GM21526 (cell line): ENCODE measurements at regions not wholly inside any gene's neighbourhood (a gene's known extent, or its start where the extent isn't known, plus 50 kb on each side); places are given as distances from the start of the nearest gene placed in this dataset.

ENCODE experiments used
- ATAC-seq: cut with Tn5 transposase; IDR thresholded peaks from one replicate; pipeline ENCODE4 v1.9.1; 2021; ENCODE audit warnings: moderate library complexity; ENCODE audit not compliant: unreplicated experiment, low FRiP score

DNA sequence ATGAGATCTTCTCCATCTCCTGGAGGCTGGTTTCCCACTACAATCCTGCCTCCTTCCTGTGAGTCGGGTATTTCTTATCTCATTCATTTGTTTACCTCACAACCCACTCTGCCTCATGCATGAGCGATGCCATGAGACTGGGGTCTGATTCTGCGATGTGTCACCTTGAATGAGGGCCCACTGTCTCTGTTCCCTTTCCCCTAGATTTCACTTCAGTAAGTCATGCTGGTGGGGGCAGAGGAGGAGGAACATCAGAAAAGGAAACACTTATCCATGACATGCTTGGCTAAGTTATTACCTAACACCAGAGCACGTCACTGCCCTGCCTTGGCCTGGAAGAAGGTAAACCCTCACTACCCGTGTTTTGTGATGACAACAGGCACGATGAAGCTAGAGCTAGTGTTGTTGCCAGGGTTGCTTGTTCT lies 337.4 kb upstream of the PRDM1 start:
- ATAC-seq = no peak

DNA sequence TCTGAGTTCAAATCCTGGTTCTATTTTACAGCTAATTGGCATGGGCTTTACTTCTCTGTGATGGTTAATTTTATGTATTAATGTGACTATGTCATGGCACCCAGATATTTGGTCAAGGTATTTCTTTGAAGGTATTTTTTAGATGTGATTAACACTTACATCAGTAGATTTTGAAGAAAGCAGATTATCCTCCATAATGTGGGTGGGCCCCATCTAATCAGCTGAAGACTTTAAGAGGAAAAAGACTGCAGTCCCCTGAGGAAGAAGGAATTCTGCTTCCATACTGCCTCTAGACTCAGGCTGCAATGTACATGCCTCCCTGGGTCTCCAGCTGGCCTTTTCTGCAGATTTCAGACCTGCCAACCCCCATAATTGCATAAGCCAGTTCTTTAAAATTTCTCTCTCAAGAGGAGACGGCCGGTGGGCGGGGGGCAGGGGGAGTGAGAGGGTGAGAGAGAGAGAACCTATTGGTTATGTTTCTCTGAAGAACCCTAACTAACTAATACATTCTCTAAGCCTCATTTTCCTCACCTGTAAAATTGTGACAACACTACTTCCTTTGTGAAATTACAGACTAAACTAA lies 338.2 kb upstream of the PRDM1 start:
- ATAC-seq = no peak

DNA sequence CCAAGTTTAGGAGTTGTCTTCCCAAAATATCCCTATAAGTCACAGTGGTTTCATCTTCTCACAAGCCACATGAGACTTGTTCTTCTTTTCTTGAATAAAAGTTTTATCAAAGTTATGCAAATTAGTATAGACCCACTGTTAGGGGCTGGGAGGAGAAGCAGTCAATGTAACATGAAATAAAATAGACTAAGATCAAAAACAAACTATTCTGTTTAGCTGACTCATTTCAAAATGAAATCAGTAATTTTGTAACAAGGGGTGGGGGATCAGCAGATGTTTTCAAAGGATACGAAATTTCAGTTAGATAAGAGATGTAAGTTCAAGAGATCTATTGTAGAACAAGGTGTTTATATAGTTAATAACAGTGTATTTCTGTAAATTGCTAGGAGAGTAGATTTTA lies 339.6 kb upstream of the PRDM1 start:
- ATAC-seq = no peak

DNA sequence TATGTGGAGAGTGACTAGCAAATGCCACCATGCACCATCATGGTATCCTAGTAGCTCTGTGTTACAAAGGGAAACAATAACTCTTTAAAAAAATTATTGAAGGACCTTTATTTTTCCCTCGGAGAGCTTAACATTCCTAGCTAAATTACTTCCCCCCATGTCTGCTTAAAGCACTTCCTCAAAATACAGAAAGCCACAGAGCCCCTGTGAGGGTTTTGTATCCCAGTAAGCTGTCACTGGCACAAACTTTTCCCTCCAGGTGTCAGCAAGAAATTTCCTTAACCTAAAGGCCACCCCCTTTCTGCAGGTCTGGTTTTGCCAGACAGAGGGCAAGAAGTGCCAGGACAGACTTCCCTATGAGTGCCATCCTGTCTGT lies 340.0 kb upstream of the PRDM1 start:
- no peak for ATAC-seq

DNA sequence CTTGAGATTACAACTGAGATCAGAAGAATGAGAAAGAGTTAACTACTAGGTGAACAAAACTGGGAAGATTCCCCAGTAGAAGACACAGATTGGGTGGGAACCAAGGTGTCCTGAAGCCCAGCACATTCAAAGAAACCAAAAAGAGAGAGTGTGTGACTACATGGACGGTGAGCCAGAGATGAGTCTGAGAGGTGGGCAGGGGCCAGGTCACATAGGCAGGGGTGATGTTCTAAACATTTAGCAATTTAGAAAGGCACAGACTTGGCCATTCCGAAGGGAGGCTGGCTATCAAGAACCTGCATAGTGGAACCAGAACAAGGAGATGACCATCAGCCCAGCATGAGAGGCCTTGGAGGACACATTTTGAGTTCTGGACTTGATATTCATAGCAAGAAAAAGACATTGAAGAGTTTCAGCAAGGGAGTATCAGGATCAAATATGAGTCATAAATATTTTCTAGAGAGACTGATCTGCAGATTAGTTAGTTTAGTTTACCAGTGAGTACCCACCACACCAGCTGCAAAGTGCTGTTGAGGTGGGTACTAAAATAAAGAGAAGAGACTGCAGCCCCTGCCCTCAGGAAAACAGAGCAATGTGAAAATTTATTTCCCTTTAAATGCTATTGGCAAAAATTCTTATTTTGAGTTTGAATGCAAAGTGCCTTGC lies 340.5 kb upstream of the PRDM1 start:
- ATAC-seq = no peak

DNA sequence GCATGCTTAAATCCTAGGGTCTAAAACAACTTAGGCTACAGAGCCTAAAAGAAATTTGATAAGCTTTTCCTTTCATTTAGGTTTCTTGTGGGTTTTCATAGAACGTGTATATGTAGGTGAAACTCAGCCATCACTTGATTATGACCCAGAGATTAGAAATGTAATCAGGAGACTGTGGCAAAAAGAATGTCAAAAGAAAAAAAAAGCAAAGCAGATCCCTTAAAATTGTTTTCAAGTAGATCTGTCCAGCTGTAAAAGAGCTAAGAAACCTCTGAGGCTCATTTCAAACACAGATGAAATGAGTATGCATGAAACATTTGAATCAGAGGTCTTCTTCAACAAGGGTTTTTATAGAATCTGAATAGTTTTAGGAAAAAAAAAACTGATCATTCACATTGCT lies 341.3 kb upstream of the PRDM1 start:
- no peak for ATAC-seq

DNA sequence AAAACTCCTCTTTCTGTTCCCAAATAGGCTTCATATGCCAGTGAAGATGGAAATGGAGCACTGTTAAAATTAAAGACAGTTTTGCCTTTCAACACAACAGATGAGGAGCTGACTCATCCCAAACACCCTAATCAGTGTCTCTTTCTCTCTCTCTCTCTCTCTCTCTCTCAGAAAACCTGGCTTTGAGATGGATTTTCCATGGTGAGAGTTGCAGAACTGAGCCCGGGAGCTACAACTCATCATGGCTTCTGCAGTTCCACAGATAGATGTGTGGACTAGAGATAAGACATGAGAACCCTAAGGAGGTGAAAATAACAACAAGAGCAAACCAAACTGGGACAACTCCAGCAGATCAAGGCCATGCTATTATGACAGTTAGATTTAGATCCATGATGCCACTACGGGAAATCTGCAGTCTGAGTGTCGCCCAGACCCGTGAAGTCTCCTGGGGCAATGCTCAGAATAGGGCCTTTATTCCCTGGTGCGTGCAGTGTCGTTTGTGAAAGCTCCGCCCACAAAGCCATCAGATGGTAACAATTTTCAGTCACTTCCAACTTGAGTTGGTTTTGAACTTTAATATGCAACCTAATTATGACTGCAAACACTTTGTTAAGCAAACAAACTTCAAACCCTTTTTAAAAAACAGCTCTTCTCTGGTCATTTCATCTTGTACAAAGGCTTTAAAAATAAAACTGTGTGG lies 338.2 kb upstream of the PREP start:
- ATAC-seq = no peak

DNA sequence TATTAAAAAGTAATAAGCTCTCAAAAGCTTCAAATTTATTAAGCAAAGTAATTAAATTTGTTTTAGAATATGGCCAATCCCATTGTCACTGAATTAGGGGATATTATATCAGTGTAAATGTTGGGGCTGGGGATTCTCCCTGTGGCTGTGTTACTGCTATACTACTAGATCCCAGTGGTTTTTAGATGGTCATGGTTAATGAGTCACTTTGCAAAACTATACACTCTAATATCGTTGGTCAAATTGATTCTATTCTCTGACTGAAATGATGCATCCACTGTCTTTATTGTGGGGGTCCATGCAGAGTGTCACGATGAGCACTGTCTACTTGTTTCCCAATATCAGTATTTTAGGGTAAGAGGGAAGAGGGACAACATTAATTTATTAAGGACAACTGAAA lies 336.9 kb upstream of the PREP start:
- ATAC-seq = no peak

DNA sequence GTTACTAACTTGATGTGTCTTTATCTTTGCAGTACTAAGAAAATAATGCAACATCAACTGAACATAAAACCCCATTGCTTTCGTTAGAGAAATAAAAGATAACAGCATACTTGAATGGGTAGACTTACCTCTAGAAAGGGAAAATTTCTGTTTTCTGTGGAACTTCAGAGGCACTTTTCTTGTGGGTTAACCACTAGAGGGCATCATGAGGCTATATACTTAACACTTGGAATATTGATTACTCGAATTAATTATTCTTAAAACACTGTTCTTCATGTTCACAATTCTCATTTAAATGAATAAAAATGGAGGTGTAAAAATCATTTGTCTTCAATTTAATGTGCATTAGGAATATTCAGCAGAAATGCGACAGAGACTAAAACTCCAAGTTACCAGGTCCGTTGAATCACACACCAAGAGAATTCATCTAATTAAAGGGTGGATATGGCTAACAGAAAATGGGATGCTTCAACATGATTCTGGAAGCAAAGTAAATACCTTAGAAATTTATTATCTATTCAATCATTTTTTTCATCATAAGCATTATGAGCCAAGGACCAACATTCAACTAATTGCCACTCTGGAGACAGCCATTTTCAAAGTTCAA lies 330.8 kb upstream of the PREP start:
- no peak for ATAC-seq

DNA sequence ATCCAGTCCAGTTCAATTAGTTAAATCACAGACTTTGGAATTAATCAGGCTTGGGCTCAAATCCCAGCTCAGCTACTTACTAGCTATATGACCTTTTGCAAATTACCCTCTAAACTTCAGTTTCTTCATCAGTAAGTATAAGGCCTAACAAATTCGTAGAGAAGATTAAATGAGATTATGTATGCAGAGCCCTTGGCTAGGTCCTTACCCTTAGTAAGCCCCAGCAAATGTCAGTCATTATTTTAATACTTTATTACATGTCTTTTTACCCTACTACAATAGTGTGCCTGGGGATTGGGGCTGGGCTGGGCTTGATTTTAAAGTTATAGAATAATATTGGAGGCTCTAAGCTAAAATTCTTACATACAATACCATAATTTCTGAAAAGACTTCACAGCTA lies 326.1 kb upstream of the PREP start:
- ATAC-seq = no peak

DNA sequence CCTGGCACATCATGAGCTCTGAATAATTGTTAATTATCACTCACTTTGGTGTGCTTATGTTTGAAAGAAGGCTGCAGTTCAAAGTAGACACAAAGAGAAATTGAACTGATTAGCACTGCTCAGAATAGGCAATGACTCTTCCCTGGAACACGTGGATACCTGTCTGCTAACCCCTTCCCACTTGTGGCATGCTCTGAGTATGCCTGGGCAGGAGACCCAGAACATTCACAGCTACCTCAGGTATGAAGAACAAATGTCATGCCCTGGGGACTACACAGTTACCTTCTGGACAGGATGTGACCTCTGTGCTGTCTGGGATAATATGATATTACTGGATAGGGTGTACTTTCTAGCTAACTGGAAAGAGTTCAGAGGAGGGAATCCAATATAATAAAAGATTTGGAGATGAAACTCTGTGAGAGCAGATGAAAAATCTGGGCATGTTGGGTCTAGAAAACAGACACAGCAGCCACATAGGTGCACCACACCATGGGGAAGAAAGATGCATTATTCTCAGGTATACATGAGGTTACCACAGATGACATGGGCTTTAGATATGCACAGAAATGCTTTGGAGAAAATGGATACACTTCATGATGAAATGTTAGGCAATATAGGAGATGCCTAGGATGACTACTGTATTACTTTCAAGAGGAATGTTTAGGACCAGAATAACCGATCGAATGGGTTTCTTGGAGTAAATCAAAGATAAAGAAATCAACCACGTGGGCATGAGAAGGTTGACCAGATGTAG lies 324.2 kb upstream of the PREP start:
- no peak for ATAC-seq

DNA sequence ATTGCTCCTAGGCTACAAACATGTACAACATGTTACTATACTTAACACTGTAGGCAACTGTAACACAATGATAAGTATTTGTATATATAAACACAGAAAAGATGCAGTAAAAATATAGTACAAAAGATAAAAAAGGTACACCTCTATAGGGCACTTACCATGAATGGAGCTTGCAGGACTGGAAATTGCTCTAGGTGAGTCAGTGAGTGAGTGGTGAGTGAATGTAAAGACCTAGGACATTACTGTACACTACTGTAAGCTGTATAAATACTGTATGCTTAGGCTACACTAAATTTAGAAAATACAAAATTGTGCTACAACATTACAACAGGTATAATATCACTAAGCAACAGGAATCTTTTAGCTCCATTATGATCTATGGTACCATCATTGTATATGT lies 312.0 kb upstream of the PREP start:
- ATAC-seq = no peak

DNA sequence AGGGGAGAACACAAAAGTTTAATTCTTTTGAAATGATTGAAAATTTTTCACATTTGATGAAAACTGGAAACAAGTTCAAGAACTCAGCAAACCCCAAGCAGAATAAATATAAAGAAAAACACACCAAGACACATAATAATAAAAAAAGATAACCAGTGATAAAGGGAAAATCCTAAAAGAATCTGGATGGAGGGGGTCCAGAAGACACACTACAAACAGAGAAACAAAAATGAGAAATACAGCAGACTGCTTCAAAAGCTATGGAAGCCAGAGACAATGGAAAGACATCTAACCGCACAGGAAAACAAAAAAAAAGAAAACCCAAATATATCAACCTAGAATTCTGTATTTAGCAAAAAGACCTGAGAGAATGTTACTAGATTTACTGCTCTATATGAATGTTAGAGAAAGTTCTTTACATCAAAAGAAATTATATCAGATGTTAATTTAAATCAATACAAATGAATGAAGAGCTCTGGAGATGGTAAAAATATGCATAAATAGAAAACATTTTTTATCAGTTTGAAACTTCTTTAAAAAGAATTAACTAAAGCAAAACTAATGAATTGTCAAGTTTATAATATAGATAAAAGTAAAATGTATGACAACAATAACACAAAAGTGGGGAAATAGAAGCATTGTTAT lies 310.7 kb upstream of the PREP start:
- no peak for ATAC-seq

DNA sequence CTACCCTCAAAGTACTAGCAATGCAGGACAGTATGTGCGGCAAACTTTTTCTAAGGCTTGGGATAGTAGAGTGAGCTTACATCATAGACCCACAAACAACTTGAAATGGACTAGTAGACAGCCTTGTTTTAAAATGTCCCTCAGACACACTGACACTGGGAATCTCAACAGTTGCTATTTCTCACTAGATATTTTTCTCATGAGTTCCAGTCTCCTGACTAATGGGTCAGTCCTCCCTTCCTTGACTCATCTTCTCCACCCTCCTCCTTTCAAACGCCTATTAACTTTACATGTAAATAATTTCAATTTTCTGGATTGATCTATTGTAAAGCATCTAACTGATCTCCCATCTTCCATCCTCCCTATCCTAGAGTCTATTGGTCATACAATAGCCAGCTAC lies 308.3 kb upstream of the PREP start:
- no peak for ATAC-seq

DNA sequence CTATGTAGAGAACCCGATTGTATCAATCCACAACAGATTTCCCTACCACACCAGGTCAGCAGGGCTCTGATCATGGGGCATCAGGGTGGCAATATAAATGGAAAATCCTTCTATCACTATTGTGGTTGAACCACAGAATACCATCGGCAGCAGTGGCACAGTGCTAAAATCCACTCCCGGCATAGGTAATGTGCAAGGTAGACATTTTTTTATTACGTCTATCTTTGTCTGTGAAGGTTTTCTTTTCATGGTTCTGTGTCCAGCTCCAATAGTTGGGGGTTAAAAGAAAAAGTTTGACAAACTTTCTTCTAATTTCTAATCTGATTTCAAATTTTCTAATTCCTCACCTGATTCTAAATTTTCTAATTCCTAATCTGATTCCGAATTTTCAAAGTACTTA lies 302.7 kb upstream of the PREP start:
- ATAC-seq = no peak

DNA sequence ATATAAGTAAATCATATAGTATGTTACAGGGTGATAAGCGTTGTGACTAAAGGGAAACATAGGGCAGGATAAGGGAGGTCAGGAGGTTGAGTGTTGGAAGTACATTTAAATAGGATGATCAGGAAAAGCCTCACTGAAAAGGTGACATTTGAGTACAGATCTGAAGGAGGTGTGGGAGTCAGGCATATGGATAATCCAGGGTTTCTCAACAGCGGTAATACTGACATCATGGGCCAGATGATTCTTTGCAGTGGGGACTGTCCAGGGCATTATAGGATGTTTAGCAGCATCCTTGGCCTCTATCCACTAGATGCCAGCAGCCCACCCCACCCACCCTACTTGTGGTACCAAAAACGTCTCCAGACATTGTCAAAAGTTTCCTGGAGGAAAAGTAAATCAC lies 292.6 kb upstream of the PREP start:
- ATAC-seq = no peak

DNA sequence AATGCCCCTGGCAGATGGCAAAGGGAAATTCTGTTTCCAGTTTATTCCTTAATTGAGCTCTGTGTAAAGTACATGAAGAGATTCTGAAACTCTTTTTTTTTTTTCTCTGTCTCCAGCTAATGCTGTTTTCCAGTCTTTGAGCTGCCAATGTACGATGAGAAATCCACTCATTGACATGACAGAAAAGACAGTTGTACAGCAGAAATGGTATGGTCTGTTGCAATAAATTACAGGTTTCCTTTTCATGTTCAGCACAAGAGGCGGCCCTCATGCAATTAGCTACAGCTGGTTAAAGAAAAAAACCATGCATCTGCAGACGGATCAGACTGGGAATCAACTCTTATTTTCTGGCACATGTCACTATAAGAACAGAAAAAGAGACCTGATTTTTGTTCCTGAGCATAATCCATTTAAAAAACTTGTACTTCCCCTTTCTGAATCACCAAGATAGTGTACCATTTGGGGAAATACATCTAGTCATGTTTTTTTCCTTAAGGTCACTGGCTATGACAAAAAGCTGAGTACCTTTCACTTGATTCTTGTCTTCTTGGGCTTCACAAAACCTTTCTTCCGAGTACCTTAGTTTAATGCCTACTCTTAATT lies 289.8 kb upstream of the PREP start:
- ATAC-seq = no peak

DNA sequence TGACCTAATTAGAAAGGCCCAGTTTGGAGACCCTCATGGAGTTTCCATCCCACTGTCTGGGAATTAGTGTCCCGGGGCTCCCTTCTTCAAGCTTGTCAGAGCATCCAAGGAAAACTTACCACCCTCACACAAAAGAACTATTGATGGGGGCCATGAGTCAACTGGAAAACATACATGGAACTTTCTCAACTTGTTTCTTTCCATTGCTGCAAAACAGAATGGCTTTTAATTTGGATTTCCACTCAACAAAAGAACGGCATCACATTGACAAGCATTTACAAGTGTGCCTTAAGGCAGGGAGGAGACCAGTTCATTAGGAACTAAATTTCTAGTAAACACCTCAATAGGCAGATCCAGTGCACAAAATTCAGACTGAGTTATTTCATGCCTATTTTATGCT lies 289.1 kb upstream of the PREP start:
- no peak for ATAC-seq

DNA sequence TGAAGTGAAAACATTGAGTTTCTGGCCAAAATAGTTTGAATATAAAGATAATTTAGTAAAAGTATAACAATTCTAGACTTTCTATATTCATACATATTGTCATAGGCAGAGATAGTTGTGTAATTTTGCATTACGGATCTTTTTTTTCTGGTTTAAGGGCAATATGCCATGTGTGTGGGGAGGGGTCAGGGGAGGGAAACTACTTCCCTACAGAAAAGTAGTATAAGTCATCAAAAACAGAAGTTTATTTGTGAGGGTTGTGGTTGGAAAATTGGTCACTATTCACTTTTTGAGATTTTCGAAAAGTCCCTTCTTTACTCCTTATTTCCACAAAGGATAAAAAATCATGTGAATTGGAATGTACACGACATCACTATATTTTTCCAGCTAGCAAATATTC lies 288.2 kb upstream of the PREP start:
- no peak for ATAC-seq

DNA sequence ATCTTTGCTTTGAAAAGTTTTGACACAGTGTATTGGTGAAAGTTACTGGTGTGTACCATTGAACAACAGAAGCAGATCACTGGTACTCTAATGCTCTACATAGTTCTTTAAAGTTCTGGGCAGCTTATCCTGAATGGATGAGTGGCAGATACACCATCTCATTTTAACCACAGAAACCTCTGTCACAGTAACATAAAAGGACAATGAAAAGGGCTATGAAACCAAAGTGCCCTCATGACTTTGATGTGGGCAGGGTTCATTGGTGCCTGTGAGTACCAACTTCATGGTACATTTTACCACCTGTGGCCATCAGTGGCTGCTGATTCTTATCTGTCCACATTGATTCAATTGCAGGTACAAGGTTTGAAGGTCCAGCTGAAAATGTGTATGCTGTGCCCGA lies 285.7 kb upstream of the PREP start:
- no peak for ATAC-seq
